ENCODE measurements at regions not wholly inside any gene's neighbourhood (a gene's known extent, or its start where the extent isn't known, plus 50 kb on each side); places are given as distances from the start of the nearest gene placed in this dataset.

GRCh38 chr5:102594192-102594591 lies 95.4 kb upstream of the SLCO6A1 start:
- H3K27me3 Mint-ChIP-seq (ENCODE audit: low read depth, unreplicated experiment) = no peaks in the 10 kb centered on the region
- Histone ChIP-seq H2AFZ (ENCODE audit: low read depth, low read length) (no peak overlapping the region), H3K4me3 (ENCODE audit: insufficient read depth, low read depth, low read length) (no peak overlapping the region), H4K20me1 (ENCODE audit: insufficient read depth, low read length) (no peaks in the 10 kb centered on the region), H3K36me3 (ENCODE audit: insufficient read depth, low read length) (no peaks in the 10 kb centered on the region), H3K9me3 (ENCODE audit: insufficient read depth, low read depth, low read length) (no peaks in the 10 kb centered on the region), H3K9ac (ENCODE audit: low read length) (no peak overlapping the region), H3K4me2 (ENCODE audit: low read length) (no peak overlapping the region), H3K27ac (ENCODE audit: low read depth, low read length) (no peak overlapping the region), H3K4me1 (ENCODE audit: insufficient read depth, low read length) (no peaks in the 10 kb centered on the region), H3K27me3 (ENCODE audit: insufficient read depth, low read length) (no peaks in the 10 kb centered on the region), H3K79me2 (ENCODE audit: insufficient read depth, low read length) (no peaks in the 10 kb centered on the region)
- peaks cover 12% of the 10 kb centered on the region for H3K4me1 Mint-ChIP-seq (ENCODE audit: low read depth, unreplicated experiment)
- DNase-seq (ENCODE audit: low read depth) (no peak), FAIRE-seq (no peak)
- H3K9me3 Mint-ChIP-seq (ENCODE audit: unreplicated experiment) = peaks cover 3% of the 10 kb centered on the region
- H3K4me3 Mint-ChIP-seq (ENCODE audit: unreplicated experiment) = no peak overlapping the region
- TF ChIP-seq CTCF (IDR thresholded peaks at IDR 0.05; ENCODE audit: insufficient read depth, low read depth, low read length) (no peak), EZH2 (IDR thresholded peaks at IDR 0.05; ENCODE audit: insufficient read depth, low read length) (no peak)
- H3K27ac Mint-ChIP-seq (ENCODE audit: unreplicated experiment) = no peak overlapping the region
- no peaks in the 10 kb centered on the region for H3K36me3 Mint-ChIP-seq (ENCODE audit: low read depth, unreplicated experiment)

- FAIRE-seq = no peak
- Mint-ChIP-seq H3K9me3 (ENCODE audit: unreplicated experiment) (peaks cover 3% of the 10 kb centered on the region), H3K27ac (ENCODE audit: unreplicated experiment) (no peak overlapping the region), H3K36me3 (ENCODE audit: low read depth, unreplicated experiment) (no peaks in the 10 kb centered on the region), H3K4me1 (ENCODE audit: low read depth, unreplicated experiment) (peaks cover 12% of the 10 kb centered on the region), H3K4me3 (ENCODE audit: unreplicated experiment) (no peak overlapping the region), H3K27me3 (ENCODE audit: low read depth, unreplicated experiment) (no peaks in the 10 kb centered on the region)
- no peak for DNase-seq (ENCODE audit: low read depth)
- Histone ChIP-seq H3K4me1 (ENCODE audit: insufficient read depth, low read length) (no peaks in the 10 kb centered on the region), H3K27ac (ENCODE audit: low read depth, low read length) (no peak overlapping the region), H3K27me3 (ENCODE audit: insufficient read depth, low read length) (no peaks in the 10 kb centered on the region), H3K4me3 (ENCODE audit: insufficient read depth, low read depth, low read length) (no peak overlapping the region), H3K9ac (ENCODE audit: low read length) (no peak overlapping the region), H4K20me1 (ENCODE audit: insufficient read depth, low read length) (no peaks in the 10 kb centered on the region), H2AFZ (ENCODE audit: low read depth, low read length) (no peak overlapping the region), H3K36me3 (ENCODE audit: insufficient read depth, low read length) (no peaks in the 10 kb centered on the region), H3K4me2 (ENCODE audit: low read length) (no peak overlapping the region), H3K9me3 (ENCODE audit: insufficient read depth, low read depth, low read length) (no peaks in the 10 kb centered on the region), H3K79me2 (ENCODE audit: insufficient read depth, low read length) (no peaks in the 10 kb centered on the region)
- no peak for TF ChIP-seq CTCF (IDR thresholded peaks at IDR 0.05; ENCODE audit: insufficient read depth, low read depth, low read length)
- TF ChIP-seq EZH2 (IDR thresholded peaks at IDR 0.05; ENCODE audit: insufficient read depth, low read length) = no peak
Observed at GRCh38 chr5:102595332-102595731, 96.5 kb upstream of the SLCO6A1 start.

GRCh38 chr5:102596113-102596512 lies 97.3 kb upstream of the SLCO6A1 start:
- Mint-ChIP-seq H3K36me3 (ENCODE audit: low read depth, unreplicated experiment) (no peaks in the 10 kb centered on the region), H3K27me3 (ENCODE audit: low read depth, unreplicated experiment) (no peaks in the 10 kb centered on the region), H3K4me1 (ENCODE audit: low read depth, unreplicated experiment) (peaks cover 15% of the 10 kb centered on the region), H3K9me3 (ENCODE audit: unreplicated experiment) (peaks cover 3% of the 10 kb centered on the region), H3K4me3 (ENCODE audit: unreplicated experiment) (no peak overlapping the region), H3K27ac (ENCODE audit: unreplicated experiment) (no peak overlapping the region)
- no peak overlapping the region for H3K9ac ChIP-seq (ENCODE audit: low read length)
- no peaks in the 10 kb centered on the region for H3K9me3 ChIP-seq (ENCODE audit: insufficient read depth, low read depth, low read length)
- H3K27ac ChIP-seq (ENCODE audit: low read depth, low read length) = no peak overlapping the region
- H3K4me3 ChIP-seq (ENCODE audit: insufficient read depth, low read depth, low read length) = no peak overlapping the region
- no peak for FAIRE-seq
- no peaks in the 10 kb centered on the region for H4K20me1 ChIP-seq (ENCODE audit: insufficient read depth, low read length)
- no peaks in the 10 kb centered on the region for H3K36me3 ChIP-seq (ENCODE audit: insufficient read depth, low read length)
- H2AFZ ChIP-seq (ENCODE audit: low read depth, low read length) = no peak overlapping the region
- no peak for DNase-seq (ENCODE audit: low read depth)
- TF ChIP-seq EZH2 (IDR thresholded peaks at IDR 0.05; ENCODE audit: insufficient read depth, low read length) (no peak), CTCF (IDR thresholded peaks at IDR 0.05; ENCODE audit: insufficient read depth, low read depth, low read length) (no peak)
- no peak overlapping the region for H3K4me2 ChIP-seq (ENCODE audit: low read length)
- H3K27me3 ChIP-seq (ENCODE audit: insufficient read depth, low read length) = no peaks in the 10 kb centered on the region
- no peaks in the 10 kb centered on the region for H3K4me1 ChIP-seq (ENCODE audit: insufficient read depth, low read length)
- H3K79me2 ChIP-seq (ENCODE audit: insufficient read depth, low read length) = no peaks in the 10 kb centered on the region
